ENCODE measurements at regions not wholly inside any gene's neighbourhood (a gene's known extent, or its start where the extent isn't known, plus 50 kb on each side); places are given as distances from the start of the nearest gene placed in this dataset.

GRCh38 chr2:7368211-7368610 lies 451.0 kb downstream of the RNF144A start:
- Histone ChIP-seq H3K27me3 (no peaks in the 10 kb centered on the region), H3K4me3 (no peak overlapping the region), H3K9me3 (peaks cover 0 to 17% (median 8%) of the 10 kb centered on the region in 4 donors), H3K4me1 (no peaks in the 10 kb centered on the region), H3K27ac (no peak overlapping the region), H3K36me3 (no peaks in the 10 kb centered on the region)
- intact Hi-C loops (cut with DNase I; ENCODE audit: low total_unique reads), result no loop called here
- DNase-seq, result no peak
- WGBS, 5 donors, result 94 to 97% (median 97%) methylated on average over 1 of the region's 1 CpG
- TF ChIP-seq POLR2A (IDR thresholded peaks at IDR 0.05) (no peak), POLR2AphosphoS5 (IDR thresholded peaks at IDR 0.05) (no peak), CTCF (IDR thresholded peaks at IDR 0.05) (no peak)

GRCh38 chr2:7373156-7373555 lies 455.9 kb downstream of the RNF144A start:
- Histone ChIP-seq H3K4me3 (no peak overlapping the region), H3K27me3 (no peaks in the 10 kb centered on the region), H3K4me1 (peaks cover 0 to 4% (median 2%) of the 10 kb centered on the region in 4 donors), H3K9me3 (peaks cover 0 to 16% (median 7%) of the 10 kb centered on the region in 4 donors), H3K36me3 (no peaks in the 10 kb centered on the region), H3K27ac (no peak overlapping the region)
- 90 to 100% (median 98%) methylated on average over 1 of the region's 1 CpG for WGBS, 5 donors
- DNase-seq, result no peak
- intact Hi-C loops (cut with DNase I; ENCODE audit: low total_unique reads), result no loop called here
- TF ChIP-seq EP300 (IDR thresholded peaks at IDR 0.05), result no peak
- TF ChIP-seq POLR2AphosphoS5 (IDR thresholded peaks at IDR 0.05), result no peak
- TF ChIP-seq POLR2A (IDR thresholded peaks at IDR 0.05), result no peak
- TF ChIP-seq CTCF (IDR thresholded peaks at IDR 0.05), result no peak

DNA sequence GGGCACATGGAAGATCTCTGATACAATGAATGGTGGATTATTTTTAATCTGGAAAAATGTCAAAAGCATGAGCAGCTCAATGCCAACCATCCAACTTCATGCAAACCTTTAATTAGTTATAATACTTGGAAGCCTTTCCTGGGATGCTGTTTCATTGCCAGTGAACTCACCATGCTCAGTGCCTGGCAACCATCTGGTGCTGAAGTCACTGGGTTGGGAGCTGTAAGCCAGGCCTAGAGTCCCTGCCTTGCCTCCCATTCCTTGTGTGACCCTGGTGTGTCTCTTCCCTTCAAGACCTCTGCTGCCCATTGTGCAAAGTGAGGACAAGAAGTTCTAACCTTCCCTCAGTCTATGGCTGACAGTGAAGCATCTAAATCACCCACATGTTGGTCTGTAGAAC lies 458.7 kb downstream of the RNF144A start:
- H3K4me1 ChIP-seq, result peaks cover 0 to 7% (median 2%) of the 10 kb centered on the region in 4 donors
- no peaks in the 10 kb centered on the region for H3K36me3 ChIP-seq
- no peak overlapping the region for H3K27ac ChIP-seq
- DNase-seq, result no peak
- intact Hi-C loops (cut with DNase I; ENCODE audit: low total_unique reads), result no loop called here
- H3K9me3 ChIP-seq, result no peaks in the 10 kb centered on the region
- TF ChIP-seq POLR2AphosphoS5 (IDR thresholded peaks at IDR 0.05), result no peak
- no peak for TF ChIP-seq POLR2A (IDR thresholded peaks at IDR 0.05)
- no peak for TF ChIP-seq EP300 (IDR thresholded peaks at IDR 0.05)
- TF ChIP-seq CTCF (IDR thresholded peaks at IDR 0.05), result no peak
- no peak overlapping the region for H3K4me3 ChIP-seq
- H3K27me3 ChIP-seq, result no peaks in the 10 kb centered on the region

DNA sequence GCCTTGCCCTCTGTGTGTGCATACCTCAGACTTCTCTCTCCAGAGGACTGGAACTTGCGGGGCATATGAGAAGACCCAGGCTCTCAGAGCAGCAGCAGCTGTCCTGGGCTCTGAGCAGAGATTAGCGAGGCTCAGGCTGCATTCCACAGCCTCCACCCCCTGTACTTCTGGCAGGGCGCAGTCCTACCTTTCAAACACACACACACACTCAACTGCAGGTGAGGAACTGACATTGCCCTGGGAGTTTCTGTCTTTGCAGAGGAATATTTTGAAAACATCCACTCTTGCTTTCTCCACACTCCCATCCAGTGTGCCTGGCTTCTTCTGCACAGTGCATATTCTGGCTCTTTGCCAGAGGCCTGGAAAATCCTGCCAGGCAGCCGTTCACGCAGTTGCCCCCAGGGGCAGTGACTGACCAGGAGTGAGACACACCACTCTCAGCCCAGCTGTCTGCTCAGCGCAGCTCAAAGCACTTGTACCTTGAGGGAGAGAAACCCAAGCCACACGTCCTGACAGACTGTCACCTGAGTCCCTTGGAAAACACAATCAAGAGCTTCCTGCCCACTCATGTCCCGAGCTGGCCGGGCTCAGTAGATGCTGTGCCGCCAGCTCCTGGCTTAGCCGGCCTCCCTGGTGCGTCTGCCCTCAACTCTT lies 460.8 kb downstream of the RNF144A start:
- Histone ChIP-seq H3K36me3 (no peaks in the 10 kb centered on the region), H3K4me1 (peaks cover 0 to 7% (median 2%) of the 10 kb centered on the region in 4 donors), H3K27ac (no peak overlapping the region), H3K4me3 (no peak overlapping the region), H3K27me3 (no peaks in the 10 kb centered on the region), H3K9me3 (no peaks in the 10 kb centered on the region)
- TF ChIP-seq CTCF (IDR thresholded peaks at IDR 0.05) (no peak), EP300 (IDR thresholded peaks at IDR 0.05) (no peak), POLR2AphosphoS5 (IDR thresholded peaks at IDR 0.05) (no peak), POLR2A (IDR thresholded peaks at IDR 0.05) (no peak)
- peak; percentile 36 to 74 for DNase-seq
- intact Hi-C loops (cut with DNase I; ENCODE audit: low total_unique reads), result no loop called here
- WGBS, 5 donors, result 42 to 57% (median 50%) methylated on average over 12 of the region's 12 CpGs
